B cell (primary cell): ENCODE measurements at regions not wholly inside any gene's neighbourhood (a gene's known extent, or its start where the extent isn't known, plus 50 kb on each side); places are given as distances from the start of the nearest gene placed in this dataset.

Experiments used
- CTCF ChIP-seq: fragments of 200-600 bp; IDR thresholded peaks from one replicate; pipeline ENCODE4 v1.8.0; 2022; ENCODE audit warnings: antibody characterized with exemption, mild to moderate bottlenecking
- EZH2 ChIP-seq: IDR thresholded peaks from 2 replicates; pipeline ENCODE4 v1.6.1; 2012; ENCODE audit warnings: borderline replicate concordance, low read depth, mild to moderate bottlenecking, moderate library complexity, low read length; ENCODE audit not compliant: insufficient read depth, poor library complexity, severe bottlenecking

- TF ChIP-seq EZH2 (no peak), CTCF (no peak)
These were observed 1016.3 kb upstream of the SEMA6A start for GRCh38 chr5:117590944-117591343.
